H9 (cell line): ENCODE measurements at regions not wholly inside any gene's neighbourhood (a gene's known extent, or its start where the extent isn't known, plus 50 kb on each side); places are given as distances from the start of the nearest gene placed in this dataset.

Experiments
- DNase-seq: peaks from one replicate; pipeline ENCODE4 v3.0.0-alpha.2; 2017
- H2AFZ ChIP-seq: one replicate; pipeline ENCODE4 v1.6.1; 2013; ENCODE audit warnings: mild to moderate bottlenecking, low read length, control low read depth, moderate library complexity
- H2AK5ac ChIP-seq: 2 replicates; pipeline ENCODE4 v1.6.1; 2013; ENCODE audit warnings: low read length, control low read depth, mixed read lengths; ENCODE audit not compliant: insufficient read length
- H2BK120ac ChIP-seq: one replicate; pipeline ENCODE4 v1.6.1; 2013; ENCODE audit warnings: low read depth, mild to moderate bottlenecking, low read length, control low read depth, inconsistent platforms; ENCODE audit not compliant: poor library complexity, severe bottlenecking
- H2BK12ac ChIP-seq: 2 replicates; pipeline ENCODE4 v1.6.1; 2013; ENCODE audit warnings: low read length, control low read depth, mixed read lengths, low read depth; ENCODE audit not compliant: insufficient read length
- H2BK15ac ChIP-seq: 2 replicates; pipeline ENCODE4 v1.6.1; 2013; ENCODE audit warnings: low read depth, low read length, control low read depth
- H2BK20ac ChIP-seq: one replicate; pipeline ENCODE4 v1.6.1; 2013; ENCODE audit warnings: low read depth, mild to moderate bottlenecking, low read length, control low read depth, inconsistent platforms; ENCODE audit not compliant: poor library complexity, severe bottlenecking
- H2BK5ac ChIP-seq: 2 replicates; pipeline ENCODE4 v1.6.1; 2013; ENCODE audit warnings: low read length, control low read depth, mixed read lengths; ENCODE audit not compliant: insufficient read length
- H3K14ac ChIP-seq: 2 replicates; pipeline ENCODE4 v1.6.1; 2013; ENCODE audit warnings: low read length, control low read depth; ENCODE audit not compliant: insufficient read depth
- H3K18ac ChIP-seq: 2 replicates; pipeline ENCODE4 v1.6.1; 2013; ENCODE audit warnings: low read depth, mild to moderate bottlenecking, mixed read lengths, low read length, control low read depth; ENCODE audit not compliant: insufficient read length
- H3K23ac ChIP-seq: 2 replicates; pipeline ENCODE4 v1.6.1; 2013; ENCODE audit warnings: low read length, control low read depth, mixed read lengths, low read depth; ENCODE audit not compliant: insufficient read length
- H3K23me2 ChIP-seq: 2 replicates; pipeline ENCODE4 v1.6.1; 2013; ENCODE audit warnings: low read depth, mild to moderate bottlenecking, mixed read lengths, low read length, control low read depth; ENCODE audit not compliant: insufficient read length, poor library complexity, severe bottlenecking
- H3K27ac ChIP-seq: 2 replicates; pipeline ENCODE4 v1.5.1; 2013; ENCODE audit warnings: low read length, control low read depth, mixed read lengths, low read depth; ENCODE audit not compliant: insufficient read length
- H3K27me3 ChIP-seq: 2 replicates; pipeline ENCODE4 v1.6.1; 2013; ENCODE audit warnings: low read length, control low read depth, inconsistent platforms; ENCODE audit not compliant: insufficient read depth
- H3K4ac ChIP-seq: 2 replicates; pipeline ENCODE4 v1.6.1; 2013; ENCODE audit warnings: low read depth, mild to moderate bottlenecking, control low read depth, inconsistent platforms, low read length, moderate library complexity
- H3K4me1 ChIP-seq: 2 replicates; pipeline ENCODE4 v1.6.1; 2013; ENCODE audit warnings: low read length, control low read depth, inconsistent platforms; ENCODE audit not compliant: insufficient read depth
- H3K4me2 ChIP-seq: 2 replicates; pipeline ENCODE4 v1.6.1; 2013; ENCODE audit warnings: low read length, control low read depth, mixed read lengths; ENCODE audit not compliant: insufficient read length, insufficient read depth
- H3K56ac ChIP-seq: 2 replicates; pipeline ENCODE4 v1.6.1; 2013; ENCODE audit warnings: low read depth, mild to moderate bottlenecking, mixed read lengths, low read length, control low read depth; ENCODE audit not compliant: insufficient read length
- H3K79me1 ChIP-seq: 2 replicates; pipeline ENCODE4 v1.6.1; 2013; ENCODE audit warnings: low read depth, mild to moderate bottlenecking, moderate library complexity, low read length, control low read depth, inconsistent platforms; ENCODE audit not compliant: insufficient read depth, poor library complexity, severe bottlenecking
- H3K79me2 ChIP-seq: 2 replicates; pipeline ENCODE4 v1.6.1; 2013; ENCODE audit warnings: low read length, control low read depth, inconsistent platforms; ENCODE audit not compliant: insufficient read depth
- H3K9ac ChIP-seq: 2 replicates; pipeline ENCODE4 v1.6.1; 2013; ENCODE audit warnings: low read length, control low read depth, mixed read lengths; ENCODE audit not compliant: insufficient read length; ENCODE audit errors: extremely low read depth
- H3K9me3 ChIP-seq: one replicate; pipeline ENCODE4 v1.6.1; 2013; ENCODE audit warnings: low read depth, low read length, inconsistent platforms; ENCODE audit not compliant: control insufficient read depth
- H3T11ph ChIP-seq: one replicate; pipeline ENCODE4 v1.6.1; 2013; ENCODE audit warnings: mild to moderate bottlenecking, low read length, control low read depth, inconsistent platforms
- H4K20me1 ChIP-seq: one replicate; pipeline ENCODE4 v1.6.1; 2013; ENCODE audit not compliant: control insufficient read depth, insufficient read length, insufficient read depth
- H4K5ac ChIP-seq: 2 replicates; pipeline ENCODE4 v1.6.1; 2013; ENCODE audit warnings: low read depth, mild to moderate bottlenecking, mixed read lengths, low read length, control low read depth; ENCODE audit not compliant: insufficient read length
- H4K8ac ChIP-seq: replicated peaks from 2 replicates; pipeline ENCODE4 v1.6.1; 2013; ENCODE audit warnings: low read length, control low read depth, mixed read lengths, low read depth; ENCODE audit not compliant: insufficient read length
- H4K91ac ChIP-seq: 2 replicates; pipeline ENCODE4 v1.6.1; 2013; ENCODE audit warnings: low read depth, mild to moderate bottlenecking, moderate library complexity, mixed read lengths, low read length, control low read depth; ENCODE audit not compliant: insufficient read length
- H3K27ac Mint-ChIP-seq, 3 experiments: 2 replicates in 2 of 3; 3 replicates in 1 of 3; pipeline ENCODE4 v1.8.0; 2020 to 2021; ENCODE audit warnings: mixed read lengths in 3 of 3, mild to moderate bottlenecking in 1 of 3, moderate library complexity in 1 of 3
- H3K27me3 Mint-ChIP-seq: 2 replicates; pipeline ENCODE4 v1.8.0; 2021; ENCODE audit warnings: low read depth, mild to moderate bottlenecking, moderate library complexity, mixed read lengths
- H3K36me3 Mint-ChIP-seq, 3 experiments: 2 replicates in 2 of 3; 3 replicates in 1 of 3; pipeline ENCODE4 v1.8.0; 2020 to 2021; ENCODE audit warnings: low read depth in 3 of 3, mixed read lengths in 3 of 3; ENCODE audit not compliant: insufficient read depth in 1 of 3
- H3K4me1 Mint-ChIP-seq, 2 experiments: 2 replicates each; pipeline ENCODE4 v1.8.0; 2020; ENCODE audit warnings: mixed read lengths in 2 of 2
- H3K4me3 Mint-ChIP-seq, 2 experiments: 2 replicates in 1 of 2; 3 replicates in 1 of 2; pipeline ENCODE4 v1.8.0; 2020 to 2021; ENCODE audit warnings: mild to moderate bottlenecking in 2 of 2, mixed read lengths in 2 of 2, moderate library complexity in 1 of 2
- H3K9me3 Mint-ChIP-seq, 2 experiments: 2 replicates in 1 of 2; 3 replicates in 1 of 2; pipeline ENCODE4 v1.8.0; 2020; ENCODE audit warnings: mild to moderate bottlenecking in 2 of 2, mixed read lengths in 2 of 2, moderate library complexity in 1 of 2
- CTCF ChIP-seq: fragments of 200-600 bp; sonication (generic); conservative IDR thresholded peaks from 3 replicates; pipeline ENCODE4 v1.8.0; 2021; ENCODE audit warnings: antibody characterized with exemption, mild to moderate bottlenecking
- WGBS: extraction: QIAGEN DNeasy Blood & Tissue Kit; methylation state at CpG from one replicate; pipeline ENCODE4 v1.1.7; 2013; ENCODE audit warnings: missing lambda C conversion rate, low lambda C conversion rate, mixed read lengths; ENCODE audit not compliant: insufficient read length; ENCODE audit errors: extremely low coverage; 5-methylcytosine and 5-hydroxymethylcytosine counted together

- Histone ChIP-seq H4K91ac (no peak overlapping the region), H2AK5ac (no peak overlapping the region), H3T11ph (no peak overlapping the region), H3K4me1 (no peaks in the 10 kb centered on the region; the same call in 1 of the 2 replicates), H2BK12ac (no peak overlapping the region), H2BK5ac (no peak overlapping the region), H3K9ac (no peak overlapping the region), H4K8ac (no peak overlapping the region), H3K56ac (no peak overlapping the region), H4K20me1 (no peaks in the 10 kb centered on the region), H3K27me3 (no peaks in the 10 kb centered on the region), H3K23me2 (no peaks in the 10 kb centered on the region), H3K18ac (no peak overlapping the region), H3K79me2 (no peaks in the 10 kb centered on the region), H3K4me2 (no peak overlapping the region), H3K4ac (no peak overlapping the region), H3K14ac (no peak overlapping the region), H2BK20ac (no peak overlapping the region), H4K5ac (no peak overlapping the region), H2BK120ac (no peak overlapping the region), H3K79me1 (no peaks in the 10 kb centered on the region), H2AFZ (no peak overlapping the region), H3K23ac (no peak overlapping the region), H2BK15ac (no peak overlapping the region), H3K27ac (no peak overlapping the region), H3K9me3 (no peaks in the 10 kb centered on the region)
- no peak overlapping the region for H3K27ac Mint-ChIP-seq
- H3K27me3 Mint-ChIP-seq = no peaks in the 10 kb centered on the region
- no peak for DNase-seq
- no CpG with 5 or more reads among the region's 9 CpGs for WGBS
- H3K4me1 Mint-ChIP-seq = peaks cover 14 to 25% of the 10 kb centered on the region in 2 experiments
- TF ChIP-seq CTCF = no peak
- no peaks in the 10 kb centered on the region for H3K9me3 Mint-ChIP-seq
- H3K36me3 Mint-ChIP-seq = no peaks in the 10 kb centered on the region
- no peak overlapping the region for H3K4me3 Mint-ChIP-seq
These were observed 221.7 kb downstream of the DIRAS2 start for GRCh38 chr9:90420768-90421513.
